Stimulated activated CD8-positive, alpha-beta memory T cell treated with anti-CD3 and anti-CD28 coated beads, Interleukin-15, amount 100 ng/mL, for 48 hours (primary cell): ENCODE measurements at regions not wholly inside any gene's neighbourhood (a gene's known extent, or its start where the extent isn't known, plus 50 kb on each side); places are given as distances from the start of the nearest gene placed in this dataset.
"Not testable (repeated sequence)": the region's sequence is repeated elsewhere in the genome, so short reads cannot be mapped to it uniquely, and the experiment has no call there.

Experiments used
- DNase-seq, 2 donors: peaks; one replicate each; pipeline ENCODE4 v3.0.0-alpha.2; 2020; ENCODE audit warnings: low read depth in 2 of 2

DNA sequence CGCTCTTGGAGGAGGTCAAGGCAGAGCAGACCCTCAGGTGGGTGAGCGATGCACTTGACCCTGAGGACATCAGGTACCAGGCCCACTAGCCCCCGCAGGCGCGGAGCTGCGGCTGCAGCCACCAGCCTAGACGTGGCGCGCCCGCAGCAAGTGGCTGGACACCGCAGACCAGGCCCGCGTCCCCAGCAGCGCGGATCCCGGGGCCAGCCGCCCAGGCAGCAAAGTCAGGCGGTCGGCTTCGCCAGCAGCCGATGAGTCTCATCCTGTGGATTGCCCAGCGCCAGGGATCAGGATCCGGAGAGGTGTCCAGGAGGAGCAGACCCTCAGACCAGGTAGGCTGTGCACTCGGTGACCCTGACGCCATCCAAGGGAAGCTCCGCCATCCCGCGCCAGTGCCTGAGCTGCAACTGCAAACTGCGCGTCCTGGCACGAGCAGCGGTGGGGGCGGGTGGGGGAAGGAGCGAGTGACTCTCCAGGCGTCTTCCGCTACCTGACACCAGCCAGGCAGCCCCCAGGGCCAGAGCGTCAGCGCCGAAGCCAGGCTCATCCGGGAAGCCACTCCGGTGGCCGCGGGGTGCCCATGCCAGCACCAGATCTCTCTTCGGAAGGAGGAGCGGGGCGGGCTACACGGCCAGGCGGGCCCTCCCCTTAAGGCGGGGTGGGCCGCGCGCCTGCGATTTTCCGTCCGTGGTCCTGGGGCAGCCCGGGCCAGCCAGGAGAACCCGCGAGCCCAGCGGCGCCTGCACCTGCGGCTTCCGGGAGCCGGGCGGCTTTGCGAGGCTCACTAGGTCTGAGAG lies 92.6 kb upstream of the THOC3 start:
- DNase-seq, result peak; percentile 10 to 13

DNA sequence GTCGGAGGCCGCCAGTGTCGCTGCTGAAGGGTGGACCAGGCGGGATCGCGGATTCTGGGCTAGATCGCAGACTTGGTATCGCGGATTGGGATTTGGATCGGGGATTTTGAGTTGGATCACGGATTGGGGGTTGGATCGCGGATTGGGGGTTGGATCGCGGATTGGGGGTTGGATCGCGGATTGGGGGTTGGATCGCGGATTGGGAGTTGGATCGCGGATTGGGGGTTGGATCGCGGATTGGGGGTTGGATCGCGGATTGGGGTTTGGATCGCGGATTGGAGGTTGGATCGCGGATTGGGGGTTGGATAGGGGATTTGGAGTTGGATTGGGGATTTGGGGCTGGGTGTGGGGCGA lies 93.1 kb upstream of the THOC3 start:
- DNase-seq, result not testable (repeated sequence)

DNA sequence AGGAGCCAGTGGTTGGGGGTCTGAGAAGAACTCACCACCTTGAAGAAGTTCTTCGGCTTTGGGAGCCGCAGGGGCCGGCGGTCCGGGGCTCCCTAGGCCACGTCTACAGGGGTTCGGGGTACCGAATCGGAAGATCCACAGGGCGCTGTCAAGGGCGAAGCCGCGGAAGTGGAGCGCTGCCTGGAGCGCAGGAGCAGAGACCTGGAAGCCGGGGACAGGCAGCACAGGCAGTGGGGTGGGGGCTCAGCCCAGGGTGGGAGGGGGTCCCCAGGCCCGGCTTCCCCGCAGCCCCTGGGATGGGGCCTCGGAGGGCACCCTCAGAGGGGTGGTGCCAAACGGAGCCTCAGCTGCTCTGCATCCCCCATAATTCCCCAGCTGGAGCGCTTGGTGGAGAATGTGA lies 93.5 kb upstream of the THOC3 start:
- not testable (repeated sequence) for DNase-seq

DNA sequence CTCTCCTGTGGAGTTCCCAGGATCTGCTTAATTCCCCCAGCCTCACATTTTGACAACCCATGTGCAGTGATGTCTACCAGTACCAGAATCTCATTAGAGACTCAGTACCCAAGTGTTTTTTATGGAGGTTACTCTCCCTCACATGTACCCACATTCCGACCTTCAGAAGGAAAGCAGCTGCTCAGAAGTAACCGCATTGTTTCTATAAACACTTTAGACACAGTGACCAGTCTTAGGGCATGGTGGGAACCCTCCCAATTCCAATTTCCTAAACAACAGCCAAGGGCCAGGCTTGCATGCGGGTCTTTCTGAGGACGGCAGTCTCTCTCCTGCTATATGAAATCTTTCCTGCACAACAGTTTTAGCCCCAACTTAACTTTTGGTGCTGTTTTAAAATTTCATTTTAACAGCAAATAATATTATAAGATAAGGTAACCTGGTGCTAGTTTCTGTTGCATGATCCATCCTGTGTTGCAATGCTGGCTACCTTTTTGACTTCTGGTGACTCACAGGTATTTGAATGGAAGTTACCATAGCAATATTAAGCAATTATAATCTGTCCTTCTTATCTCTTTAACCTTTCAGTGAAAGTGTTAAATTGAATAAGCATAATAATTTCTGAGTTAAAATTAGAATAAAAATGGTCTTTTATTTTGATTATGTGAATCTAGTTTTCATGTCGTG lies 98.3 kb upstream of the THOC3 start:
- not testable (repeated sequence) for DNase-seq

DNA sequence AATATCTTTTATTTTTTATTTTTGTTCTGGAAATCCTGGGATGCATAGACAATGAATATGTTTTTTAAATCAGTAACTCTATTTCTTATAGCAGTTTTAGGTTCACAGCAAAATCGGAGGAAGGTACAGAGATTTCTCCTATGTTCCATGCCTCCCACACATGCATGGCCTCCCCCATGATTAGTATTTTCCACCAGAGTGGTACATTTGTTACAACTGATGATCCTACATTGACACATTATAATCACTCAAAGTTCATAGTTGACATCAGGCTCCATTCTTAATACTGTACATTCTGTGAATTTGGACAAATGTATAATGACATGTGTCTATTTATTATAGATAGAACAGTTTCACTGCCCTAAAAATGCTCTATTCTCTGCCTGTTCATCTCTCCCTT lies 99.0 kb upstream of the THOC3 start:
- not testable (repeated sequence) for DNase-seq

DNA sequence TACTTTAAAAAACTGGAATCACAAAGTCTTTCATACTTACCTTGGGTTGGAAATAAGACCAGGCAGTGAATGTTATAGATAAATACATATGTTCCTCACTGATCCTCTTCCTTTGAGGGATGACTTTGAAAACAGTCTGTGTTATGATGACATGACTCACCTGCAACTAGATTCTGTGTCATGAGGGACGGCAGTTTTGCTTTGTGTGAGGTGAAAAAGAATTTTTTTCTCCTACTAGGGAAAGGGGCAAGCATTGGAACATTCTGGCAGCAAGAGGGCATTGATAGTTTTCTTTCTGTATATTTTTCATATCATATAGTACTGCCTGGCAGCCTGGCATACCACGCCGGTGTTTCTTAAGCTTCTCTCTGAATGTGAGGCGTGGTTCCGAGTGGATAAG lies 99.8 kb upstream of the THOC3 start:
- DNase-seq, result not testable (repeated sequence)

DNA sequence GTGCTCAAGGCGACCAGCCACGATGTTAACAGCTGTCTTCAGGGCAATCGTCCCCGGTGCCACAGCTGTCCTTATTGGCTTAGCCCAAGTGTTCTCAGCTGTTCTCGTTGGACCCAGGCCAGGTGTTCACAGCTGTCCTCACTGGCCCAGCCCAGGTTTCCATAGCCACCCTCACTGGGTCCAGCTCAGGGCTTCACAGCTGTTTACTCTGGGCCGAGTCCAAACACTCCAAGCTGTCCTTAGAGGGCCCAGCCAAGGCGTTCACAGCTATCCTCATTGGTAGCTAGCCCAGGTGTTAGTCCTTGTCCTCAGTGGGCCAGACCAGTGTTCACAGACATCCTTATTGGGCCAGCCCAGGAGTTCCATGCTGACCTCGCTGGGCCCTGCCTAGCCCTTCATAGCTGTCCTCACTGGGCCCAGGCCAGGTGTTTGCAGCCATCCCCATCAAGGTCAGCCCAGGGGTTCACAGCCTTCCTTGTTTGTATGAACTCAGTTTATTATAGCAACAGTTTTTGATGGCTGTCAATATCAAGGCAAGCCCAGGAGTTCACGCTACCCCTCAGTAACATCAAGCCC lies 106.0 kb upstream of the THOC3 start:
- not testable (repeated sequence) for DNase-seq

DNA sequence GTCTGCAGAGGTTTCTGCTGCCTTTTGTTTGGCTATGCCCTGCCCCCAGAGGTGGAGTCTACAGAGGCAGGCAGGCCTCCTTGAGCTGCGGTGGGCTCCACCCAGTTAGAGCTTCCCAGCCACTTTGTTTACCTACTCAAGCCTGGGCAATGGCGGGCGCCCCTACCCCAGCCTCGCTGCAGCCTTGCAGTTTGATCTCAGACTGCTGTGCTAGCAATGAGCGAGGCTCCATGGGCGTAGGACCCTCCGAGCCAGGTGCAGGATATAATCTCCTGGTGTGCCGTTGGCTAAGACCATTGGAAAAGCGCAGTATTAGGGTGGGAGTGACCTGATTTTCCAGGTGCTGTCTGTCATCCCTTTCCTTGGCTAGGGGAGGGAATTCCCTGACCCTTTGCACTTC lies 115.6 kb upstream of the THOC3 start:
- DNase-seq, result not testable (repeated sequence)

DNA sequence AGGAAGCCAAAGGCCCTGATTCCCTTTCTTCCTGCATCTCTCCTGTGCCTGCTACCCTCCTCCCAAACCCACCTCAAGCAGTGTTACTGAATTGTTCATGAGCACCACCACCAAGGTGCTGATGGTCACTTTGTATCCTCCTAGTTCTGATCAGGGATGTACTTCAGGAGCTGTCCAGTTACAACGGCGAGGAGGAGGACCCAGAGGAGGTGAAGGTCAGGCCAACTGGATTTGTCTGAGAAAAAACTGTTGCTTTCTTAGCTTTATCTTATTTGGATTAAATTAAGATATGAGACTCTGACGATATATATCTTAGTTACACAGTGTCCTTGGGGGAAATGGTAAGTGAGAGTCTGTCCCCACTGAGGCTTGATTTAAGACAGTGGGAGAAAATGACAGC lies 135.0 kb upstream of the THOC3 start:
- DNase-seq, result not testable (repeated sequence)

DNA sequence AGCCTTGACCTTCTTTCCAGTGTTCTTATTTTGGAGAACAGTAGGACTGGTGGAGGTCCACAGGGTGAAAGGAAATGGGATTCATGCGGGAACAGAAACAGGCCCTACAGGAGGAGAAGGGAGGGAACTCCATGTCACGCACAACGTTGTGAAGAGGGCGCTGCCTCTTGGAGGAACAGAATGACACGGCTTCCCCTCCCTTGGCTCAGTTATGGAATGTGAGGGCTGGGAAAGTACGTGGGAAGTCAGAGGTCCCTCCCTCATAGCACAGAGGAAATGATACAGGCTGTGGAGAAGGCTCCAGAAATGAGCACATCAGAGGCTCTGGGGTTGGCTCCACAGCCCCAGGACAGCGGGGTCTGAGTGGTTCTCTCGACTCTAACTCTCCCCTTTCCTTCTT lies 125.3 kb upstream of the SIMC1 start:
- DNase-seq, result not testable (repeated sequence)

DNA sequence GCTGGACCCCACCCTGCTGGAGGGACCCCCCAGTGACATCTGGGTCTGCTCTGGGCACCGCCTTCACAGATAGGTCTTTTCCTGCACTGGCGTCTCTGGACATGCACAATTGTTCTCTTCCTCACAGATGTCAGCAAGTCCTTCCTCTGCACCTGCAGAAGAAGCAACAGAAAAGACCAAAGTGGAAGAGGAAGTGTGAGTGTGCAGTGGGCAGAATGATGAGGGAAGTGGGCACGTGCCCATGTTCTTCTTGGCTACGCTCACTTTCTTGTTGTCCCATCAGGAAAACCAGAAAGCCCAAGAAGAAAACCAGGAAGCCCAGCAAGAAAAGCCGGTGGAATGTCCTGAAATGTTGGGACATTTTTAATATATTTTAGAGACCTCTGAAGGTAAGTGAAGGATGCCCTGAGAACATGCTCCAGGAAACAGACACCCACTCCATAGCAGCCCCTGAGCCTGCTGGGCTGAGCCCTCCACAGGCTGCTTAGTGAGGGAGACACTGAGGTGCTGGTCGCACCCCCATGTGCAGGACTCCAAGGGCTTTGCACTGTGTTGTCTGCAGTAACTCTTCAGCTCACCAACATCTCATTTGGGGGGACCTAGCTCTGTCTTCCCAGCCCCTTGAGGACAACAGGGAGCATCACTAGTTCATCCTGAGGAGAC lies 124.4 kb upstream of the SIMC1 start:
- not testable (repeated sequence) for DNase-seq

DNA sequence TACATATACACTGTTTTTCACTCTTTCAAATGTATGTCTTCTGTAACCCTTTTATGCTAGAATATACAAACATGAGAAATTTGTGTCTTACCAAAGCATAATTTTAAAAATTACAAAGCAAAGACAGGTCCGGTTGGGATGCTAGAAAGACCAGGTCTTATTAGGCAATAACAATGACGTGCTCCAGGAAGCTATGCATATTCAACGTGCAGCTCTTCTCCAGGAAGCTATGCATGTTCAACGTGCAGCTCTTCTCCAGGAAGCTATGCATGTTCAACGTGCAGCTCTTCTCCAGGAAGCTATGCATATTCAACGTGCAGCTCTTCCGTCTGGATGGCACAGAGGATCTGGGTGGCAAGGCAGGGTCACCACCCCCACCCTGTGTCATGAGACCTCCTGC lies 123.4 kb upstream of the SIMC1 start:
- not testable (repeated sequence) for DNase-seq

DNA sequence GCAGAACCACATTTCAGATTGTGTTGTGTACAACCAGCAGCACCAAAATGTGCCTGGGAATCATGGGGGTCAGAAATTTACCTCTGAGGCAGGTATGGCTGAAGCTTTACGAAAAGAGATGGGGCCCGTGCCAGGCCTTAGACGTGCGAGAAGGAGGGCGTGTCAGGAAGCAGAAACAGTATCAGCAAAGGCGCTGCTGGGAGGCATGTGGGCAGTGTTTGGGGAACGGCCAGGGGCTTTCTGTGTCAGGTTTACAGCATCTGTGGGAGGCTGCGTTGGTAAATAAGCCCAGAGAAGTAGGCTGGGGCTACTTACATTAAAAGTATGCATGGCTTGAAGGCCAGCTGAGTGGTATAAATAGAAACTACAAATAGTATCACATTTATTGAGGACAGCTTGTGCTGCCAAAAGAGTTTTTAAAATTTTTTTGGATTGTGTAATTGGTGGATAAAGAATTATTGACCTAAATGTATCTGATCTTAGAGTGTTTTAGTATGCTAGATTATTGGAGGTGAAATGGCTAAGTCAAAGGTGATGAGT lies 120.5 kb upstream of the SIMC1 start:
- DNase-seq, result not testable (repeated sequence)

DNA sequence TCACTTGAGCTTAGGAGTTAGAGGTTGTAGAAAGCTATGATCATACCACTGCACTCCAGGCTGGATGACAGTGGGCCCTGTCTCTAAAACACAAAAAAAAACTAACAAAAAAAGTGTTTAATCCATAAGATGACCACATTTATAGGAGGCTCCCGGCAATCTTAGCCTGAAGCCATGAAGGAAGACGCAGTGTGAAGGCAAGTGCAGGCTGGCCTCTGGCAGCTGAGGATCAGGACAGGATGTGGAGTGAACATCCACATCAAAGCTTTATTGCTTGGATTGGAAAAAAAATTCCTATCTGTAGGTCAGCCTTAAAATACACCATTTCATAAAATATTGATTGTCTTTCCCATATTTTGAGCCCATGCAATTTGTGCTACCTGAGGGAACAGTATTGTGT lies 115.9 kb upstream of the SIMC1 start:
- DNase-seq, result not testable (repeated sequence)

DNA sequence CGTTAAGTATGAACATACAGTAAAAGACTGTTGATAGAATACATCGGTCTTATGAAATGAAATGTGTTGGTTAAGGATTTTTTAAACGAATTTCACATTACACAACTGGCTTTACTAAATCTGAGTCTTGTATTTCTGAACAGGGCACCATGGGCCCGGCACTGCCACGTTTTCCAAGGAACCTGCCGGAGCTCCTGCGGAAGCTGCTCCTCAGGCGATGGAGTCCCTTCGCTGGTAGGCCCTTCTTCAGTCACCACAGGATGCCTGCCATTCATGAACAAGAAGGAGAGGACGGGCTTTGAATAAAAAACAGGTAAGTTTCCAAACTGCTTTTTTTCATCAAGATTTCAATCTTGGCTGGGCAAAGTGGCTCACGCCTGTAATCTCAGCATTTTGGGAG lies 114.1 kb upstream of the SIMC1 start:
- DNase-seq, result not testable (repeated sequence)

DNA sequence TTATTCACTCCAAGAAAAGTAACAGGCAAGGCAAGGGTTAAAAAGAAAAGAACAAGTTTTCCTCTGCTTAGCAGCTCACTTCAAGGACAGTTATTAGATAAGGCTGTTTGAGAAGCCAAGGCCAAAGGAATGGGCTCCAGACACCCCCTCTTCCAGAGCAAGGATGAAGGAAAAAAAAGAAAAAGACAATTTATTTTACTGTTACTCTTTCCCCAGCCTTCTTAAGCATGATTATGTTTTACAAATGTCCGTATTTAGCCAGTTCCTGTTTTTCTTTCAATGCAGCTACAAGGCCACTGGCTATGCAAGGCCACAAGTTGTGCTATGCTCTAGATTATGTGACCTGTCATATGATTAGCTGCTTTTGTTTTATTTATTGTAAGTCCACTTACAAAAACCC lies 106.5 kb upstream of the SIMC1 start:
- no peak for DNase-seq

DNA sequence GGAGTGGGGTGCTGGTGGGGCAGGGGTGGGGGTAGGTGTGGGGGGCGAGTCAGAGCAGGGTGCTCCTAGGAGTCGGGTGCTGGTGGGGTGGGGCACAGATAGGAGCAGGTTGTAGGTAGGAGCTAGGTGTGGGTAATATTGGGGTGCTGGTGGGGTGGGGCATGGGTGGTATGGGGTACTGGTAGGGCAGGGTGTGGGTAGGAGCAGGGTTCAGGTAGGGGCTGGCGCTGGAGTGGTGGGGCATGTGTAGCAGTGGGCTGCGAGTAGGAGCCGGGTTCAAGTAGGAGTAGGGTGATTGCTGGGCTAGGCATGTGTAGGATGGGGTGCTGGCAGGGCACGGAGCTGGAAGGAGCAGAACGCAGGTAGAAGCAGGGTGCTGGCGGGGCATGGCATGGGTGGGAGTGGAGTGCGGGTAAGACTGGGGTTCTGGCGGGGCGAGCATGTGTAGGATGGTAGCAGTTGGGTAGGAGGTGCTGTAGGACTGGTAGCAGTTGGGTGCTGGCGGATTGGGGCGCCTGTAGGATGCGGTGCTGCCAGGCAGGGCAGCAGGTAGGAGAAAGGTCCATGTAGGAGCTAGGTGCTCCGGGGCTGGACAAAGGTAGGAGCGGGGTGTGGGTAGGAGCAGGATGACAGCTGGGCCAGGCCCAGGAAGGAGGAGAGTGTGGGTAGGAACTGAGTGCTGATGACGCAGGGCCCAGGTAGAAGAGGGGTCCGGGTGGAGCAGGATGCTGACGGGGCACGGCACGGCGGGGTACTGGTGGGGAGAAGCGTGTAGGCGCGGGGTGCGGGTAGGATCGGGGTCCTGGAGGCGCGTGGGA lies 105.5 kb upstream of the SIMC1 start:
- DNase-seq, result no peak

DNA sequence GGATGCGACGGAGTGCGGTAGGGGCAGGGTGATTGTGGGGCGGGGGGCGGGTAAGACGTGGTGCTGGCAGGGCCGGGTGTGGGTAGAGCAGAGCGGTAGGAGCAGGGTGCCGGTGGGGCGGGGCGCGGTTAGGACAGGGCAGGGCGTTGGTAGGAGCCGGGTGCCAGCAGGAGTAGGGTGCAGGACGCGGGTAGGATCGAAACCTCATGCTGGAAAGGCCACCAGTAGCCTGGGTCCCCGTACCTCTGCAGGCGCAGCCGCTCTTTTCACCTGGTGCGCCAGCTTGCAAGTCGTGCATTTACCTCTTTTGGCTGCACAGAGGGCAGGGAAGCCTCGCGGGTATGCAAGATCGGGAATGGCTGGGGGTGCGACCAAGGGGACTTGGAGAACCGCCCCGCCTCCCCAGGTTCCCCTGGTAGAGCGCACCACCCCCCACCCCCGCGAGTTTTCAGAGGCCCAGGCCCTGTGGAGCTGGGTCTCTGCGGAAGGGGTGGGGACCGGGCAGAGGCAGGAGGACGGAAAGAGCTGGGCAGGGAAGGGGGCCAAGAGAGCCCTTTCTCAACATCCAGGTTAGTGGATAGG lies 104.8 kb upstream of the SIMC1 start:
- DNase-seq, result no peak

DNA sequence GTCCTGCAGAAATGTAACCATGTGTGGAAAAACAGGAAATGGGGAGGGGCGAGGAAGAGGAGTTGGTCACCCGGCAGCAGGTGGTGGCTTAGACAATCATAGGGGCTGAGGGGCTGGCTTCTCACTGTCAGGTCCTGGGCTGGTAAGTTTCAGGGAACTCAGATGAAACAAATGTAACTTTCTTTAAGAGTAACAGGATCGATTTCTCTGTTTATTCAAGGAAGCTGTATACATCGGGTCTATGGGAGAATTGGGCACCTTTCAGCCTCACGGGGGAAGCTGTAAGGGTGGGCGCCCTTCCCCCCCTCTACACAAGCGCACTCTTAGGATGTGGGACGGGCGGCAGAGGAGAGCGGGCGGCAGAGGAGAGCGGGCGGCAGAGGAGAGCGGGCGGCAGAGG lies 104.3 kb upstream of the SIMC1 start:
- DNase-seq, result no peak

DNA sequence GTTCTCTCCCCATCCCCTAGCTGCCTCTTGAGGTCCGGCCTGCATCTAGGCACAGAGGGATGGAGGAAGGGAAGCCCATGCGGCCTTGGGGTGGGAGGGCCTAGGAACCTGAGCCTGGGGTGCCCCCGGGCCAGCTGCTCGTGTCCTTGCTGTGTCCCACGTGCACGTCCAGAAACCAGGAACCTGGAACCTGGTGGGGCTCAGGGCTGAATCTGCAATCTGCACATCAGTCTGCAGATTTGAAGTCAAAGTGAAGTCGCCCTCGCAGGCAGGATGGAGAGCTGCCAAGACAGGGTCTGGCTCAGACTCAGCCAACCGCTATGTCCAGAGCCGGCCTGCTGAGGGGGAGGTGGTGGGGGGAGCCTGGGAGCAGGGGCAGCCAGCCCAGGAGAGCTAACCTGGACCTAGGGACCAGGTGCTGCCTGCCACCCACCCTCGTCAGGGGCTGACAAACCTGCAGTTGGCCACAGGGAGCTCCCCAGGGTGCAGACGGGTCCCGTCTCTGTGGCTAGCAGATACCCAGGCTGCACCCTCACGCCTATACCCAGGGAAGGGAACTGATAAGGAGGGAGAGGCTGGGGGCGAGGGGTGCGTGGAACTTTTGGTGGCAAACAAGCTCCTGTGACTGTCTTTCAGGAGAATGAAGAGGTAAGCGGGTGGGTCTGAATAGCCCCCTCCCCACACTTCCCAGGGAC lies 103.5 kb upstream of the SIMC1 start:
- no peak for DNase-seq
